ENCODE measurements at regions not wholly inside any gene's neighbourhood (a gene's known extent, or its start where the extent isn't known, plus 50 kb on each side); places are given as distances from the start of the nearest gene placed in this dataset.

- no peaks in the 10 kb centered on the region for H3K4me1 ChIP-seq (ENCODE audit: control insufficient read depth, extremely low read depth, insufficient read depth, low read length)
- no peak overlapping the region for H3K4me3 ChIP-seq (replicated peaks in 1 of 3; ENCODE audit: insufficient read depth in 1 of 3, low read depth in 1 of 3, low read length in 3 of 3)
- DNase-seq (ENCODE audit: low read depth, low spot score) = no peak
- H3K36me3 ChIP-seq (ENCODE audit: control insufficient read depth in 2 of 2, extremely low read depth in 1 of 2, insufficient read depth in 2 of 2, low read length in 2 of 2) = no peaks in the 10 kb centered on the region
- ChIA-PET POLR2A (no interaction called here), CTCF (no interaction called here)
- H3K27me3 ChIP-seq (ENCODE audit: control insufficient read depth in 2 of 2, insufficient read depth in 2 of 2, low read length in 2 of 2) = peaks cover 20 to 42% of the 10 kb centered on the region in 2 experiments
- dilution Hi-C loops (cut with MboI; ENCODE audit: extremely low pct_ligation_motif_present, low sequenced_read_pairs) (no loop called here), intact Hi-C loops (cut with micrococcal nuclease) (no loop called here)
- H3K9me3 ChIP-seq (replicated peaks; ENCODE audit: control insufficient read depth, insufficient read depth, low read length) = no peaks in the 10 kb centered on the region
- no peak overlapping the region for H3K4me2 ChIP-seq (ENCODE audit: insufficient read depth, low read length)
- no peak overlapping the region for H3K9ac ChIP-seq (replicated peaks; ENCODE audit: extremely low read depth, insufficient read depth, low read length)
- no peak overlapping the region for H2AFZ ChIP-seq (ENCODE audit: low read depth, low read length)
- no peaks in the 10 kb centered on the region for H4K20me1 ChIP-seq (replicated peaks; ENCODE audit: control insufficient read depth, extremely low read depth, insufficient read depth, low read length)
- H3K27ac ChIP-seq (ENCODE audit: insufficient read depth, low read depth, low read length) = no peak overlapping the region
- no peak for TF ChIP-seq FOS (IDR thresholded peaks at IDR 0.05; ENCODE audit: borderline replicate concordance, insufficient read depth, low read length)
- no peaks in the 10 kb centered on the region for H3K79me2 ChIP-seq (ENCODE audit: control insufficient read depth, insufficient read depth, low read length)
- no TSS peak for BruUV-seq (replicated peaks)
- no peaks in the 10 kb centered on the region for H3K9me1 ChIP-seq (replicated peaks; ENCODE audit: control insufficient read depth, extremely low read depth, insufficient read depth, low read length)
- no peak for FAIRE-seq
These were observed 73.1 kb upstream of the GNG2 start for GRCh38 chr14:51787352-51787751.

DNA sequence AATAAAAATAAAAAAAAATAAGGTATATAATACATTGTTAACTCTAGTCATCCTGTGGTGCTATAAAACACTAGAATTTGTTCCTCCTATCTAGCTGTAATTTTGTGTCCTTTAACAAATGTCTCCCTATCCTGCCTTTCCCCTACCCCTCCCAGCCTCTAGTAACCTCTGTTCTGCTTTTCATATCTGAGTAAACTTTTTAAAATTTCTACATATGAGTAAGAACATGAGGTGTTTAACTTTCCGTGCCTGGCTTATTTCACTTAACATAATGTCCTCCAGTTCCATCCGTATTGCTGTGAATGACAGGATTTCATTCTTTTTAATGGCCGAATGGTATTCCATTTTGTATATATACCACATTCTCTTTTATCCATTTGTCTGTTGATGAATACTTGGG, 71.3 kb upstream of the GNG2 start:
- no peaks in the 10 kb centered on the region for H3K79me2 ChIP-seq (ENCODE audit: control insufficient read depth, insufficient read depth, low read length)
- H3K9me3 ChIP-seq (replicated peaks; ENCODE audit: control insufficient read depth, insufficient read depth, low read length) = no peaks in the 10 kb centered on the region
- H3K4me1 ChIP-seq (ENCODE audit: control insufficient read depth, extremely low read depth, insufficient read depth, low read length) = no peaks in the 10 kb centered on the region
- no peak overlapping the region for H3K4me2 ChIP-seq (ENCODE audit: insufficient read depth, low read length)
- FAIRE-seq (no peak), DNase-seq (ENCODE audit: low read depth, low spot score) (no peak)
- no peaks in the 10 kb centered on the region for H3K9me1 ChIP-seq (replicated peaks; ENCODE audit: control insufficient read depth, extremely low read depth, insufficient read depth, low read length)
- H4K20me1 ChIP-seq (replicated peaks; ENCODE audit: control insufficient read depth, extremely low read depth, insufficient read depth, low read length) = no peaks in the 10 kb centered on the region
- H3K27ac ChIP-seq (ENCODE audit: insufficient read depth, low read depth, low read length) = no peak overlapping the region
- H3K36me3 ChIP-seq (ENCODE audit: control insufficient read depth in 2 of 2, extremely low read depth in 1 of 2, insufficient read depth in 2 of 2, low read length in 2 of 2) = no peaks in the 10 kb centered on the region
- no peak overlapping the region for H3K9ac ChIP-seq (replicated peaks; ENCODE audit: extremely low read depth, insufficient read depth, low read length)
- H3K4me3 ChIP-seq (replicated peaks in 1 of 3; ENCODE audit: insufficient read depth in 1 of 3, low read depth in 1 of 3, low read length in 3 of 3) = no peak overlapping the region
- TF ChIP-seq EZH2 (IDR thresholded peaks at IDR 0.05; ENCODE audit: borderline replicate concordance, low read depth, low read length, severe bottlenecking) = no peak
- no peak for TF ChIP-seq POLR2AphosphoS5 (IDR thresholded peaks at IDR 0.05; ENCODE audit: insufficient read depth, low read depth, low read length)
- TF ChIP-seq, protein P1, sequence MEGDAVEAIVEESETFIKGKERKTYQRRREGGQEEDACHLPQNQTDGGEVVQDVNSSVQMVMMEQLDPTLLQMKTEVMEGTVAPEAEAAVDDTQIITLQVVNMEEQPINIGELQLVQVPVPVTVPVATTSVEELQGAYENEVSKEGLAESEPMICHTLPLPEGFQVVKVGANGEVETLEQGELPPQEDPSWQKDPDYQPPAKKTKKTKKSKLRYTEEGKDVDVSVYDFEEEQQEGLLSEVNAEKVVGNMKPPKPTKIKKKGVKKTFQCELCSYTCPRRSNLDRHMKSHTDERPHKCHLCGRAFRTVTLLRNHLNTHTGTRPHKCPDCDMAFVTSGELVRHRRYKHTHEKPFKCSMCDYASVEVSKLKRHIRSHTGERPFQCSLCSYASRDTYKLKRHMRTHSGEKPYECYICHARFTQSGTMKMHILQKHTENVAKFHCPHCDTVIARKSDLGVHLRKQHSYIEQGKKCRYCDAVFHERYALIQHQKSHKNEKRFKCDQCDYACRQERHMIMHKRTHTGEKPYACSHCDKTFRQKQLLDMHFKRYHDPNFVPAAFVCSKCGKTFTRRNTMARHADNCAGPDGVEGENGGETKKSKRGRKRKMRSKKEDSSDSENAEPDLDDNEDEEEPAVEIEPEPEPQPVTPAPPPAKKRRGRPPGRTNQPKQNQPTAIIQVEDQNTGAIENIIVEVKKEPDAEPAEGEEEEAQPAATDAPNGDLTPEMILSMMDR (IDR thresholded peaks at IDR 0.05; ENCODE audit: extremely low read depth in 1 of 2, insufficient read depth in 1 of 2, low read depth in 1 of 2, low read length in 2 of 2) = no peak
- no peak for TF ChIP-seq GATA2 (IDR thresholded peaks at IDR 0.05; ENCODE audit: insufficient read depth, insufficient read length, low read depth, low read length)
- TF ChIP-seq FOS (IDR thresholded peaks at IDR 0.05; ENCODE audit: borderline replicate concordance, insufficient read depth, low read length) = no peak
- TF ChIP-seq MYC (IDR thresholded peaks at IDR 0.05; ENCODE audit: low read depth, low read length) = no peak
- no peak for TF ChIP-seq JUN (IDR thresholded peaks at IDR 0.05; ENCODE audit: borderline replicate concordance, insufficient read depth, insufficient read length, low read depth)
- TF ChIP-seq POLR2A (IDR thresholded peaks at IDR 0.05; ENCODE audit: low read depth, low read length) = no peak
- TF ChIP-seq, protein P2, sequence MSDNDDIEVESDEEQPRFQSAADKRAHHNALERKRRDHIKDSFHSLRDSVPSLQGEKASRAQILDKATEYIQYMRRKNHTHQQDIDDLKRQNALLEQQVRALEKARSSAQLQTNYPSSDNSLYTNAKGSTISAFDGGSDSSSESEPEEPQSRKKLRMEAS (IDR thresholded peaks at IDR 0.05; ENCODE audit: insufficient read depth, insufficient read length) = no peak
- dilution Hi-C loops (cut with MboI; ENCODE audit: extremely low pct_ligation_motif_present, low sequenced_read_pairs) (no loop called here), intact Hi-C loops (cut with micrococcal nuclease) (no loop called here)
- ChIA-PET CTCF (interaction anchor here (1.0 to 1.6 kb wide), 3 partner anchors 10 to 190 kb away, joined by 3 to 6 read pairs (median 4); no protein-coding TSS in a partner anchor), POLR2A (no interaction called here)
- no peak overlapping the region for H2AFZ ChIP-seq (ENCODE audit: low read depth, low read length)
- no TSS peak for BruUV-seq (replicated peaks)
- peaks cover 18 to 34% of the 10 kb centered on the region in 2 experiments for H3K27me3 ChIP-seq (ENCODE audit: control insufficient read depth in 2 of 2, insufficient read depth in 2 of 2, low read length in 2 of 2)

Measured in endothelial cell of umbilical vein (primary cell).